Breast epithelium (tissue), 4 donors: ENCODE measurements at regions not wholly inside any gene's neighbourhood (a gene's known extent, or its start where the extent isn't known, plus 50 kb on each side); places are given as distances from the start of the nearest gene placed in this dataset.
"Not testable (repeated sequence)": the region's sequence is repeated elsewhere in the genome, so short reads cannot be mapped to it uniquely, and the experiment has no call there.

ENCODE experiments used
- DNase-seq, 2 donors: peaks; one replicate each; pipeline ENCODE4 v3.0.0-alpha.2; 2019; ENCODE audit warnings: low spot score in 2 of 2
- H3K27ac ChIP-seq, 2 donors: fragments of 200-600 bp; sonication (generic) in 1 of 2; one replicate each; pipeline ENCODE4 v1.5.1; 2016 to 2019; ENCODE audit warnings: mild to moderate bottlenecking in 1 of 2
- H3K27me3 ChIP-seq, 2 donors: fragments of 200-600 bp; sonication (generic) in 1 of 2; one replicate each; pipeline versions ENCODE4 v1.5.1 to v1.6.0; 2017 to 2019; ENCODE audit warnings: control low read depth in 1 of 2, mild to moderate bottlenecking in 1 of 2
- H3K36me3 ChIP-seq: fragments of 200-600 bp; one replicate; pipeline ENCODE4 v1.5.1; 2019
- H3K4me1 ChIP-seq, 2 donors: fragments of 200-600 bp; sonication (generic); one replicate each; pipeline ENCODE4 v1.5.1; 2016 to 2019; ENCODE audit warnings: control low read depth in 1 of 2
- H3K4me3 ChIP-seq, 3 donors: fragments of 200-600 bp; sonication (generic); 1 replicate in 2 of 3; 2 replicates in 1 of 3; pipeline ENCODE4 v1.5.1; 2016 to 2019; ENCODE audit warnings: mild to moderate bottlenecking in 3 of 3, moderate library complexity in 2 of 3
- H3K9me3 ChIP-seq, 2 donors: fragments of 200-600 bp; sonication (generic) in 1 of 2; one replicate each; pipeline ENCODE4 v1.5.1; 2016 to 2019; ENCODE audit warnings: control low read depth in 1 of 2
- POLR2A ChIP-seq: fragments of 450-650 bp; IDR thresholded peaks from one replicate; pipeline ENCODE4 v1.6.1; 2016; ENCODE audit warnings: antibody characterized with exemption, mild to moderate bottlenecking, moderate library complexity
- POLR2AphosphoS5 ChIP-seq, 3 donors: sonication (generic); formaldehyde crosslinking; IDR thresholded peaks; one replicate each; pipeline ENCODE4 v1.6.1; 2017; ENCODE audit warnings: antibody characterized with exemption in 3 of 3
- intact Hi-C: fragments of 100-400 bp; cut with DNase I; formaldehyde crosslinking; loops from one replicate; pipeline ENCODE4 v1.15.1; 2023; ENCODE audit warnings: low total_unique reads
- TF ChIP-seq, protein P1 (sequence below), 3 donors: fragments of 450-650 bp; IDR thresholded peaks; one replicate each; pipeline ENCODE4 v1.5.1; 2016 to 2017; ENCODE audit warnings: antibody characterized with exemption in 3 of 3, mild to moderate bottlenecking in 3 of 3, moderate library complexity in 3 of 3

DNA sequence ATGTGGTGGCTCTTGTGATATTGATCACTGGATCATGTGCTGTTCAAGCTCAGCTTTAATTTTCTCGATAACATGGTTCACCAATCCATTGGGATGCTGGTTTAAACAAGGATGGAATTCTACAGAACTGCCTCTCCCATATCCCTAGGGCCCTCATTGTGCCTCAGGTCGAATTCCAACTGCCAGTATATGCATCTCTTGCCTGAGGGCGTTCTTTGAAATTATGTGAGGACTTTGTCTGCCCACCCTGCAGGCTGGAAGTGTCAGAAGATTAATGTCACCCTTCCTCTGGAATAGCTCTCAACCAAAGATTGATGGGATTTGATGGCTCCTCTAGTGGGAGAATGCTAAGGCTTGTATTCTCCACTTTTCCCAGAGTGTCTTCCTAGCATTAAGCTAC lies 175.6 kb upstream of the GALNT15 start:
- Histone ChIP-seq H3K36me3 (no peaks in the 10 kb centered on the region), H3K27me3 (no peaks in the 10 kb centered on the region), H3K27ac (no peak overlapping the region), H3K4me3 (no peak overlapping the region), H3K9me3 (no peaks in the 10 kb centered on the region), H3K4me1 (no peaks in the 10 kb centered on the region)
- no peak for DNase-seq
- TF ChIP-seq POLR2A (no peak), POLR2AphosphoS5 (IDR thresholded peaks at IDR 0.05) (no peak)
- TF ChIP-seq, protein P1, sequence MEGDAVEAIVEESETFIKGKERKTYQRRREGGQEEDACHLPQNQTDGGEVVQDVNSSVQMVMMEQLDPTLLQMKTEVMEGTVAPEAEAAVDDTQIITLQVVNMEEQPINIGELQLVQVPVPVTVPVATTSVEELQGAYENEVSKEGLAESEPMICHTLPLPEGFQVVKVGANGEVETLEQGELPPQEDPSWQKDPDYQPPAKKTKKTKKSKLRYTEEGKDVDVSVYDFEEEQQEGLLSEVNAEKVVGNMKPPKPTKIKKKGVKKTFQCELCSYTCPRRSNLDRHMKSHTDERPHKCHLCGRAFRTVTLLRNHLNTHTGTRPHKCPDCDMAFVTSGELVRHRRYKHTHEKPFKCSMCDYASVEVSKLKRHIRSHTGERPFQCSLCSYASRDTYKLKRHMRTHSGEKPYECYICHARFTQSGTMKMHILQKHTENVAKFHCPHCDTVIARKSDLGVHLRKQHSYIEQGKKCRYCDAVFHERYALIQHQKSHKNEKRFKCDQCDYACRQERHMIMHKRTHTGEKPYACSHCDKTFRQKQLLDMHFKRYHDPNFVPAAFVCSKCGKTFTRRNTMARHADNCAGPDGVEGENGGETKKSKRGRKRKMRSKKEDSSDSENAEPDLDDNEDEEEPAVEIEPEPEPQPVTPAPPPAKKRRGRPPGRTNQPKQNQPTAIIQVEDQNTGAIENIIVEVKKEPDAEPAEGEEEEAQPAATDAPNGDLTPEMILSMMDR (IDR thresholded peaks at IDR 0.05) = no peak
- intact Hi-C loops = loop anchor here (5.0 kb wide), 1 partner anchor 742 kb away; no protein-coding TSS in a partner anchor

DNA sequence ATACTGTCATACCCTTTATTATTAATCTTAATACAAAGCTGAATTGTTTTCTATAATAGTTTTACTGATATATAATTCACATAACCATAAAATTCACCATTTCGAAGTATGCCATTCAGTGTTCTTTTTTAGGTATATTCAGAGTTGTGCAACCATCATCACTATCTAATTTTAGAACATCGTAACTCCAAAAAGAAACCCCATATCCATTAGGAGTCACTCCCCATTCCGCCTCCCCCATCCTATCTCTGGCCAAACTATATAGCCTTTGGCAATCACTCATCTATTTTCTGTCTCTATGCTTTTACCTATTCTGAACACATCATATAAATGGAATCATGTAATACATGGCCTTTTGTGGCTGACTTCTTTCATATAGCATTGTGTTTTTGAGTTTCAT lies 169.7 kb upstream of the GALNT15 start:
- no peak for DNase-seq
- Histone ChIP-seq H3K4me3 (no peak overlapping the region), H3K36me3 (no peaks in the 10 kb centered on the region), H3K9me3 (peaks cover 0 to 8% of the 10 kb centered on the region in 2 donors), H3K4me1 (no peaks in the 10 kb centered on the region), H3K27me3 (no peaks in the 10 kb centered on the region), H3K27ac (no peak overlapping the region)
- intact Hi-C loops = loop anchor here (5.0 kb wide), 1 partner anchor 623 kb away; no protein-coding TSS in a partner anchor
- TF ChIP-seq POLR2A (no peak), POLR2AphosphoS5 (IDR thresholded peaks at IDR 0.05) (no peak)
- TF ChIP-seq, protein P1 (IDR thresholded peaks at IDR 0.05) = no peak

GRCh38 chr3:16011376-16011775 lies 163.1 kb upstream of the GALNT15 start:
- TF ChIP-seq, protein P1 (IDR thresholded peaks at IDR 0.05) = no peak
- no peak for TF ChIP-seq POLR2A
- no peak for TF ChIP-seq POLR2AphosphoS5 (IDR thresholded peaks at IDR 0.05)

DNA sequence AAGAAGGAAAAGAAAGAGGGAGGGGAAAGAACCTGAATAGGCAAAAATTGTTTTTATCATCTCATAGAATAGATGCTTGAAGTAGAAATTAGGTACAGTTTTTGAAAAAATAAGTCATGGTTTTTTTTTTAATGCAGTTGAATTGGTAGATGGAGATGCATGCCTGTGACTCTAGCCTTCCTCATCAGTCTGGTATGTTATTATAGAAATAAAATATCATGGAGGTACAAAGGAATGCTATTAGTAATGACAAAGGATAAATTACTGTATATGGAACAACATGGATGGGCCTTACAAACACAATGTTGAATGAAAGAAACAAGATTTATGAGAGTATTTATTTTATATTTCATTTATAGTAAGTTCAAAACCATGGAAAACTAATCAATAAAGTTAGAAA lies 162.4 kb upstream of the GALNT15 start:
- intact Hi-C loops = no loop called here

More at GRCh38 chr3:16011376-16011775, 163.1 kb upstream of the GALNT15 start:
- no peaks in the 10 kb centered on the region for H3K36me3 ChIP-seq
- H3K4me3 ChIP-seq = no peak overlapping the region
- DNase-seq = no peak
- no peaks in the 10 kb centered on the region for H3K27me3 ChIP-seq
- intact Hi-C loops = no loop called here
- no peaks in the 10 kb centered on the region for H3K4me1 ChIP-seq
- H3K9me3 ChIP-seq = peaks cover 0 to 8% of the 10 kb centered on the region in 2 donors
- no peak overlapping the region for H3K27ac ChIP-seq

GRCh38 chr3:16013568-16013967 lies 160.9 kb upstream of the GALNT15 start:
- Histone ChIP-seq H3K27ac (no peak overlapping the region), H3K4me1 (no peaks in the 10 kb centered on the region), H3K4me3 (no peak overlapping the region), H3K9me3 (no peaks in the 10 kb centered on the region), H3K36me3 (no peaks in the 10 kb centered on the region), H3K27me3 (no peaks in the 10 kb centered on the region)
- no peak for DNase-seq
- TF ChIP-seq POLR2AphosphoS5 (IDR thresholded peaks at IDR 0.05) (no peak), POLR2A (no peak)
- TF ChIP-seq, protein P1 (IDR thresholded peaks at IDR 0.05) = no peak
- intact Hi-C loops = no loop called here

More for the DNA sequence above, 162.4 kb upstream of the GALNT15 start:
- TF ChIP-seq POLR2A (no peak), POLR2AphosphoS5 (IDR thresholded peaks at IDR 0.05) (no peak)
- TF ChIP-seq, protein P1 (IDR thresholded peaks at IDR 0.05) = no peak
- Histone ChIP-seq H3K4me1 (no peaks in the 10 kb centered on the region), H3K27ac (no peak overlapping the region), H3K27me3 (no peaks in the 10 kb centered on the region), H3K9me3 (peaks cover 0 to 8% of the 10 kb centered on the region in 2 donors), H3K4me3 (no peak overlapping the region), H3K36me3 (no peaks in the 10 kb centered on the region)
- DNase-seq = no peak

DNA sequence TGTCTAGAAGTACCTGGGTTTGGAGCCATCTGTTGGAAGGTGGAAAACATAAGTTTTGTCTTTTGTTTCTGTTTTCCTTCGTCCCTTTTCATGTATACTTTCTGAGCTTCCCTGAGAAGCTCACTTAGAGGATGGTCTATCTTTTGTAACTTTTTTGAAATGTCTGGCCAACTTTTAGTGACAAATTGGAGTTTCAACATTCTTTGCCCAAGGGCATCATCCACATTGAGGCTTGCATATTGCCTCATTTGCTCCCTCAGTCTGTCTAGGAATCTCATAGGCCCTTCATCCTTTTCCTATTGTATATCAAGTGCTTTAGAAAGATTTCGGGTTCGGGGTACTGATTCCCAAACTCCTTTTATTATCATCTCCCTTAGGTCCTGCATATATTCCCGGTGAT lies 152.7 kb upstream of the GALNT15 start:
- H3K4me1 ChIP-seq, H3K36me3 ChIP-seq, H3K27me3 ChIP-seq, H3K27ac ChIP-seq, H3K4me3 ChIP-seq, intact Hi-C loops, DNase-seq, H3K9me3 ChIP-seq: not testable (repeated sequence)

DNA sequence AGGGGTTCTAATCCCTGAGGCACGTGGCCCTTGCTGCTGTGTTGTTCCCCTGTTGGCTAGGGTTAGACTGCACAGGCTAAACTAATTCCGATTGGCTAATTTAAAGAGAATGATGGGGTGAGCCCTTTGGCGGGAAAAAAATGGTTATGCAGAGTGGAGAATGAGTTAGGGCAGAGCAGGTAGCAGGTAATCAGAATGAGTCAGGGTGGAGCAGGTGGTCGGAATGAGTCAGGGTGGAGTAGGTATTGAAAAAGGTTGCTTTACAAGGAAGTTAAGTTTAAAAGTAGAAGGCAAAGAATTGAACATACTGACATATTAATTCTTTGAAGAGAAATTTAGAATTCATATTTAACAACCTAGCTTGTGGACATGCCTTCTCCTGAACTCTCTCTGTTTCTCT lies 150.6 kb upstream of the GALNT15 start:
- H3K27ac ChIP-seq, intact Hi-C loops, H3K27me3 ChIP-seq, H3K9me3 ChIP-seq, H3K36me3 ChIP-seq, H3K4me3 ChIP-seq, DNase-seq, H3K4me1 ChIP-seq: not testable (repeated sequence)
